Right lobe of liver (tissue), 4 donors: ENCODE measurements at regions not wholly inside any gene's neighbourhood (a gene's known extent, or its start where the extent isn't known, plus 50 kb on each side); places are given as distances from the start of the nearest gene placed in this dataset.

ENCODE experiments used
- POLR2A ChIP-seq: fragments of 450-650 bp; IDR thresholded peaks from one replicate; pipeline ENCODE4 v1.6.1; 2017; ENCODE audit warnings: antibody characterized with exemption, mild to moderate bottlenecking
- TF ChIP-seq, protein P1 (sequence below), 4 donors: fragments of 200-600 bp in 3 of 4; fragments of 450-650 bp in 1 of 4; IDR thresholded peaks; one replicate each; pipeline versions ENCODE4 v1.5.1 to v1.8.0; 2016 to 2022; ENCODE audit warnings: antibody characterized with exemption in 4 of 4, mild to moderate bottlenecking in 2 of 4
- donor health status: DM: no; HTN: no; CAD: no.
- donor health status: DM: no; HTN: no; CAD: no.
- donor health status: DM: no; HTN: yes; CAD: no.

DNA sequence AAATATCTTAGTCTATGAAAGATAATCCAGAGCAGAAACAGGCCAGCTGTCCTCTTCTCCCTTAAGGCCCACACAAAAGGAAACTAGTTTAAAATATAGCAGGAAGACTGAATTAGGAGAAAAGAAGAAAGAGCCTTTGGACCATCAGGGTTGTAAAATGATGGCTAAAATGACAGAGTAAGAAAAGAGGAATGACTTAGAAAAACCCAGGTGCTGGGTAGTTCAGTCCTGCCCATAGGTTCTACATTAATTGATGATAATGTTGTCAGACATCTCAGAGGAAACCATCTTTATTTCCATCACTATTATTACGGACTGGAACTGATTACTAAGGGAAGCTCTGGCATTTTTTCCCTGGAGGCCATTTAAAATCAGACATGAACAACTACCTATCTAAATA is 142.8 kb upstream of the STT3B start:
- TF ChIP-seq, protein P1, sequence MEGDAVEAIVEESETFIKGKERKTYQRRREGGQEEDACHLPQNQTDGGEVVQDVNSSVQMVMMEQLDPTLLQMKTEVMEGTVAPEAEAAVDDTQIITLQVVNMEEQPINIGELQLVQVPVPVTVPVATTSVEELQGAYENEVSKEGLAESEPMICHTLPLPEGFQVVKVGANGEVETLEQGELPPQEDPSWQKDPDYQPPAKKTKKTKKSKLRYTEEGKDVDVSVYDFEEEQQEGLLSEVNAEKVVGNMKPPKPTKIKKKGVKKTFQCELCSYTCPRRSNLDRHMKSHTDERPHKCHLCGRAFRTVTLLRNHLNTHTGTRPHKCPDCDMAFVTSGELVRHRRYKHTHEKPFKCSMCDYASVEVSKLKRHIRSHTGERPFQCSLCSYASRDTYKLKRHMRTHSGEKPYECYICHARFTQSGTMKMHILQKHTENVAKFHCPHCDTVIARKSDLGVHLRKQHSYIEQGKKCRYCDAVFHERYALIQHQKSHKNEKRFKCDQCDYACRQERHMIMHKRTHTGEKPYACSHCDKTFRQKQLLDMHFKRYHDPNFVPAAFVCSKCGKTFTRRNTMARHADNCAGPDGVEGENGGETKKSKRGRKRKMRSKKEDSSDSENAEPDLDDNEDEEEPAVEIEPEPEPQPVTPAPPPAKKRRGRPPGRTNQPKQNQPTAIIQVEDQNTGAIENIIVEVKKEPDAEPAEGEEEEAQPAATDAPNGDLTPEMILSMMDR (IDR thresholded peaks at IDR 0.05): no peak
- TF ChIP-seq POLR2A: no peak
